Liver (tissue), 8 donors: ENCODE measurements at regions not wholly inside any gene's neighbourhood (a gene's known extent, or its start where the extent isn't known, plus 50 kb on each side); places are given as distances from the start of the nearest gene placed in this dataset.

Source experiments
- DNase-seq: peaks from one replicate; pipeline ENCODE4 v3.0.0-alpha.2; 2017; ENCODE audit warnings: low spot score
- H3K27ac ChIP-seq, 2 donors: one replicate each; pipeline ENCODE4 v1.7.0; 2013; ENCODE audit warnings: inconsistent platforms in 2 of 2, low read length in 2 of 2, control low read depth in 1 of 2, low read depth in 1 of 2, mild to moderate bottlenecking in 1 of 2
- H3K27me3 ChIP-seq, 4 donors: one replicate each; pipeline versions ENCODE4 v1.6.1 to v1.7.0; 2013; ENCODE audit warnings: low read length in 3 of 4, inconsistent platforms in 1 of 4, mild to moderate bottlenecking in 1 of 4, moderate library complexity in 1 of 4; ENCODE audit not compliant: control insufficient read depth in 4 of 4, insufficient read depth in 4 of 4
- H3K36me3 ChIP-seq, 4 donors: one replicate each; pipeline versions ENCODE4 v1.6.1 to v1.7.0; 2013; ENCODE audit warnings: low read length in 3 of 4, mild to moderate bottlenecking in 3 of 4, low read depth in 1 of 4, moderate library complexity in 1 of 4; ENCODE audit not compliant: control insufficient read depth in 4 of 4, insufficient read depth in 3 of 4
- H3K4me1 ChIP-seq, 4 donors: one replicate each; pipeline versions ENCODE4 v1.6.1 to v1.7.0; 2013; ENCODE audit warnings: low read length in 3 of 4, mild to moderate bottlenecking in 3 of 4, moderate library complexity in 1 of 4; ENCODE audit not compliant: control insufficient read depth in 4 of 4, insufficient read depth in 4 of 4
- H3K4me3 ChIP-seq, 3 donors: one replicate each; pipeline versions ENCODE4 v1.6.1 to v1.7.0; 2013; ENCODE audit warnings: low read length in 3 of 3, control low read depth in 1 of 3, low read depth in 1 of 3, mild to moderate bottlenecking in 1 of 3
- H3K9ac ChIP-seq, 2 donors: one replicate each; pipeline ENCODE4 v1.7.0; 2013; ENCODE audit warnings: low read length in 2 of 2, mild to moderate bottlenecking in 2 of 2, moderate library complexity in 2 of 2, control low read depth in 1 of 2, low read depth in 1 of 2
- H3K9me3 ChIP-seq, 4 donors: one replicate each; pipeline versions ENCODE4 v1.6.1 to v1.7.0; 2013; ENCODE audit warnings: low read length in 3 of 4; ENCODE audit not compliant: control insufficient read depth in 4 of 4
- ATF3 ChIP-seq: IDR thresholded peaks from 2 replicates; pipeline ENCODE4 v1.6.1; 2016; ENCODE audit warnings: antibody characterized with exemption
- CTCF ChIP-seq: fragments of 150-350 bp; IDR thresholded peaks from 2 replicates; pipeline ENCODE4 v1.5.1; 2017; ENCODE audit warnings: improper control_type of control experiment, low read depth, low read length; ENCODE audit not compliant: missing input control
- EGR1 ChIP-seq, 2 donors: IDR thresholded peaks; 2 replicates each; pipeline ENCODE4 v1.6.1; 2016 to 2018; ENCODE audit warnings: antibody characterized with exemption in 2 of 2, low read depth in 2 of 2
- FOXA1 ChIP-seq: IDR thresholded peaks from 2 replicates; pipeline ENCODE4 v1.6.1; 2016; ENCODE audit warnings: antibody characterized with exemption
- FOXA2 ChIP-seq: IDR thresholded peaks from 2 replicates; pipeline ENCODE4 v1.6.1; 2016; ENCODE audit warnings: antibody characterized with exemption
- GABPA ChIP-seq, 2 donors: IDR thresholded peaks in 1 of 2; conservative IDR thresholded peaks in 1 of 2; 2 replicates each; pipeline ENCODE4 v1.6.1; 2016; ENCODE audit warnings: antibody characterized with exemption in 2 of 2, mild to moderate bottlenecking in 1 of 2, moderate library complexity in 1 of 2
- HNF4A ChIP-seq, 2 donors: conservative IDR thresholded peaks; 2 replicates each; pipeline ENCODE4 v1.6.1; 2016; ENCODE audit warnings: antibody characterized with exemption in 2 of 2, mild to moderate bottlenecking in 2 of 2
- HNF4G ChIP-seq: IDR thresholded peaks from 2 replicates; pipeline ENCODE4 v1.6.1; 2016; ENCODE audit warnings: antibody characterized with exemption
- JUND ChIP-seq, 2 donors: IDR thresholded peaks; 2 replicates each; pipeline ENCODE4 v1.6.1; 2016; ENCODE audit warnings: antibody characterized with exemption in 2 of 2
- NR2F2 ChIP-seq: IDR thresholded peaks from 2 replicates; pipeline ENCODE4 v1.6.1; 2016; ENCODE audit warnings: antibody characterized with exemption
- RAD21 ChIP-seq, 2 donors: IDR thresholded peaks; 2 replicates each; pipeline ENCODE4 v1.6.1; 2016; ENCODE audit warnings: antibody characterized with exemption in 2 of 2, mild to moderate bottlenecking in 2 of 2
- REST ChIP-seq: IDR thresholded peaks from 2 replicates; pipeline ENCODE4 v1.6.1; 2016; ENCODE audit warnings: antibody characterized with exemption, mild to moderate bottlenecking
- RXRA ChIP-seq, 2 donors: IDR thresholded peaks; 2 replicates each; pipeline ENCODE4 v1.6.1; 2017 to 2018; ENCODE audit warnings: antibody characterized with exemption in 2 of 2, mild to moderate bottlenecking in 1 of 2
- SP1 ChIP-seq: IDR thresholded peaks from 2 replicates; pipeline ENCODE4 v1.6.1; 2018; ENCODE audit warnings: antibody characterized with exemption, mild to moderate bottlenecking
- TAF1 ChIP-seq: conservative IDR thresholded peaks from 2 replicates; pipeline ENCODE4 v1.6.1; 2016; ENCODE audit warnings: antibody characterized with exemption, mild to moderate bottlenecking
- YY1 ChIP-seq: IDR thresholded peaks from 2 replicates; pipeline ENCODE4 v1.6.1; 2016; ENCODE audit warnings: antibody characterized with exemption, mild to moderate bottlenecking
- ZBTB33 ChIP-seq: IDR thresholded peaks from 2 replicates; pipeline ENCODE4 v1.6.1; 2016; ENCODE audit warnings: antibody characterized with exemption
- WGBS: extraction: QIAGEN DNeasy Blood & Tissue Kit; methylation state at CpG from one replicate; pipeline ENCODE4 v1.1.7; 2013; 5-methylcytosine and 5-hydroxymethylcytosine counted together
- TF ChIP-seq, protein P1 (sequence below): IDR thresholded peaks from 2 replicates; pipeline ENCODE4 v1.6.1; 2016; ENCODE audit warnings: antibody characterized with exemption
- donor health status: healthy.
- donor health status: healthy.
- donor health status: healthy.
- donor health status: healthy.
- donor health status: healthy.

- TF ChIP-seq GABPA (IDR thresholded peaks at IDR 0.05 in 1 of 2, conservative IDR thresholded peaks at IDR 0.05 in 1 of 2) (no peak), ATF3 (no peak), FOXA2 (no peak), FOXA1 (no peak), JUND (IDR thresholded peaks at IDR 0.05) (no peak)
Measured at GRCh38 chr2:183458460-183458859, 334.2 kb downstream of the NUP35 start (continued).

DNA sequence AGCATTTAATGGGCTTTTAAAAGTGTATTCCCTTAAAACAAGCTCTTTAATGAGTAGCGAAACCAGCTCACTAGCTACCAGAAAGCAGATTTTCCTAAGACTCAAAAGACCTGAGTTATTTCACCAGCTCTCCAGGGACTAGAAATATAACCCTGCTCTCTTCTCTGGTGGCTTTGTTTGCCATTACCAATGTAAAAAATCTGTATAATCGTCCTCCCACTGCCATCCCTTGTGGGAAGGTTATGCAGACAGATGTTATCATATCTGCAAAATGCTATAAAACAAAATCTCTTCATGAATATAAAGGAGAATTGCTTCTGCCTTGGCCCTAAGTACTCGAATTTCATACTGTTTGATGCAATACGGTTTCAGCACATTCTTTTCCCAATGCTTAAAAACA lies 335.2 kb downstream of the NUP35 start:
- H3K9ac ChIP-seq: no peak overlapping the region
- H3K36me3 ChIP-seq: no peaks in the 10 kb centered on the region
- no peak for DNase-seq
- H3K4me1 ChIP-seq: no peaks in the 10 kb centered on the region
- H3K27me3 ChIP-seq: no peaks in the 10 kb centered on the region
- TF ChIP-seq ATF3 (no peak), HNF4G (no peak), SP1 (no peak), NR2F2 (no peak), CTCF (no peak), GABPA (IDR thresholded peaks at IDR 0.05 in 1 of 2, conservative IDR thresholded peaks at IDR 0.05 in 1 of 2) (no peak), JUND (IDR thresholded peaks at IDR 0.05) (no peak)
- no peak overlapping the region for H3K4me3 ChIP-seq
- 59% methylated on average over 4 of the region's 4 CpGs for WGBS
- H3K27ac ChIP-seq: no peak overlapping the region
- no peaks in the 10 kb centered on the region for H3K9me3 ChIP-seq

DNA sequence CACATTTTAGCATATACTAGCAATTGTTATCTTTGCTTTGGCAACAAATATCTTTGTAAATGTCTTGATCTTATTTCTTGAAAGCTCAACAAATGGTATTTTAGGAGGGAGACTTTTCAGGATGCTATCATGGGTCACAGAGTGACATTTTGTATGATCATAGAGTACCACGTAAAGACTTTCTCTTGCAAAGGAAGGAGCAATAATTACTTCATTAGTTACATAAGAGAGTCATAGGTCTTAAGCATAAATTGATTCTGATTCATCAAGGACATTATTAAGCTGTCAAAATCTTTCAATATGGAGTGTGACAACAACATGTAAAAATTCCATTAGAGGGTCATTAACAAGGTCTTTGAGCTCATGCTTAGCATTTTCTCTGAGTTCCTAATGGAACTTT lies 339.6 kb downstream of the NUP35 start:
- no peaks in the 10 kb centered on the region for H3K4me1 ChIP-seq
- 75% methylated on average over 1 of the region's 1 CpG for WGBS
- H3K27me3 ChIP-seq: no peaks in the 10 kb centered on the region
- no peaks in the 10 kb centered on the region for H3K9me3 ChIP-seq
- H3K4me3 ChIP-seq: no peak overlapping the region
- TF ChIP-seq HNF4G: no peak
- TF ChIP-seq YY1: no peak
- no peak for TF ChIP-seq FOXA2
- TF ChIP-seq JUND (IDR thresholded peaks at IDR 0.05): no peak
- no peak for TF ChIP-seq FOXA1
- TF ChIP-seq HNF4A (conservative IDR thresholded peaks at IDR 0.05): no peak
- TF ChIP-seq RXRA (IDR thresholded peaks at IDR 0.05): no peak
- TF ChIP-seq GABPA (IDR thresholded peaks at IDR 0.05 in 1 of 2, conservative IDR thresholded peaks at IDR 0.05 in 1 of 2): no peak
- TF ChIP-seq NR2F2: no peak
- no peak for TF ChIP-seq EGR1 (IDR thresholded peaks at IDR 0.05; ENCODE audit: low read depth in 2 of 2)
- no peak for TF ChIP-seq ATF3
- TF ChIP-seq RAD21 (IDR thresholded peaks at IDR 0.05): no peak
- TF ChIP-seq CTCF: no peak
- TF ChIP-seq ZBTB33: no peak
- no peak for TF ChIP-seq TAF1
- TF ChIP-seq, protein P1, sequence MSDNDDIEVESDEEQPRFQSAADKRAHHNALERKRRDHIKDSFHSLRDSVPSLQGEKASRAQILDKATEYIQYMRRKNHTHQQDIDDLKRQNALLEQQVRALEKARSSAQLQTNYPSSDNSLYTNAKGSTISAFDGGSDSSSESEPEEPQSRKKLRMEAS: no peak
- no peak for TF ChIP-seq SP1
- no peak for TF ChIP-seq REST
- DNase-seq: no peak
- no peak overlapping the region for H3K9ac ChIP-seq
- no peaks in the 10 kb centered on the region for H3K36me3 ChIP-seq
- H3K27ac ChIP-seq: no peak overlapping the region
